ENCODE measurements at regions not wholly inside any gene's neighbourhood (a gene's known extent, or its start where the extent isn't known, plus 50 kb on each side); places are given as distances from the start of the nearest gene placed in this dataset.

- Histone ChIP-seq H3K9ac (ENCODE audit: insufficient read depth, low read length, poor library complexity, severe bottlenecking) (no peak overlapping the region), H3K9me3 (replicated peaks in 1 of 2; ENCODE audit: control insufficient read depth in 1 of 2, insufficient read depth in 1 of 2, low read length in 2 of 2) (peaks cover 0 to 8% of the 10 kb centered on the region in 2 donors), H3K27me3 (ENCODE audit: control insufficient read depth in 2 of 2, insufficient read depth in 2 of 2, low read length in 2 of 2) (no peaks in the 10 kb centered on the region), H3K36me3 (replicated peaks in 1 of 2; ENCODE audit: control insufficient read depth in 1 of 2, insufficient read depth in 2 of 2, low read length in 2 of 2) (no peaks in the 10 kb centered on the region), H3K4me2 (replicated peaks; ENCODE audit: extremely low read depth, low read length, poor library complexity, severe bottlenecking) (no peak overlapping the region), H3K27ac (ENCODE audit: low read depth in 1 of 2, low read length in 2 of 2) (no peak overlapping the region), H4K20me1 (ENCODE audit: insufficient read depth, low read length) (no peaks in the 10 kb centered on the region), H3K79me2 (ENCODE audit: insufficient read depth, low read length) (no peaks in the 10 kb centered on the region), H2AFZ (ENCODE audit: insufficient read depth, low read depth, low read length, poor library complexity, severe bottlenecking) (no peak overlapping the region), H3K4me1 (ENCODE audit: control insufficient read depth in 1 of 2, insufficient read depth in 2 of 2, low read length in 2 of 2) (no peaks in the 10 kb centered on the region), H3K4me3 (replicated peaks in 1 of 3; ENCODE audit: low read depth in 2 of 3, low read length in 3 of 3) (no peak overlapping the region)
- H3K4me3 Mint-ChIP-seq: no peak overlapping the region
- DNase-seq: no peak
- no CpG with 5 or more reads among the region's 1 CpG for WGBS (ENCODE audit: insufficient coverage)
- intact Hi-C loops (cut with micrococcal nuclease): no loop called here
- no peaks in the 10 kb centered on the region for H3K4me1 Mint-ChIP-seq
- H3K36me3 Mint-ChIP-seq: no peaks in the 10 kb centered on the region
- H3K27me3 Mint-ChIP-seq (ENCODE audit: low read depth in 3 of 3): no peaks in the 10 kb centered on the region
- TF ChIP-seq CTCF (IDR thresholded peaks at IDR 0.05): no peak
- no peak overlapping the region for H3K27ac Mint-ChIP-seq
- peaks cover 0 to 11% (median 1%) of the 10 kb centered on the region in 7 donors for H3K9me3 Mint-ChIP-seq
Measured at GRCh38 chr13:82088781-82089180, 1747.9 kb upstream of the SPRY2 start.

GRCh38 chr13:82076496-82076895 lies 1735.6 kb upstream of the SPRY2 start:
- no peaks in the 10 kb centered on the region for H3K4me1 Mint-ChIP-seq
- H3K9ac ChIP-seq (ENCODE audit: insufficient read depth, low read length, poor library complexity, severe bottlenecking): no peak overlapping the region
- no peak overlapping the region for H2AFZ ChIP-seq (ENCODE audit: insufficient read depth, low read depth, low read length, poor library complexity, severe bottlenecking)
- no peaks in the 10 kb centered on the region for H3K36me3 Mint-ChIP-seq
- H3K27ac Mint-ChIP-seq: no peak overlapping the region
- TF ChIP-seq CTCF (IDR thresholded peaks at IDR 0.05): no peak
- H3K4me3 ChIP-seq (replicated peaks in 1 of 3; ENCODE audit: low read depth in 2 of 3, low read length in 3 of 3): no peak overlapping the region
- no peaks in the 10 kb centered on the region for H3K4me1 ChIP-seq (ENCODE audit: control insufficient read depth in 1 of 2, insufficient read depth in 2 of 2, low read length in 2 of 2)
- H3K79me2 ChIP-seq (ENCODE audit: insufficient read depth, low read length): no peaks in the 10 kb centered on the region
- peaks cover 0 to 6% of the 10 kb centered on the region in 2 donors for H3K9me3 ChIP-seq (replicated peaks in 1 of 2; ENCODE audit: control insufficient read depth in 1 of 2, insufficient read depth in 1 of 2, low read length in 2 of 2)
- H3K27me3 ChIP-seq (ENCODE audit: control insufficient read depth in 2 of 2, insufficient read depth in 2 of 2, low read length in 2 of 2): no peaks in the 10 kb centered on the region
- H3K36me3 ChIP-seq (replicated peaks in 1 of 2; ENCODE audit: control insufficient read depth in 1 of 2, insufficient read depth in 2 of 2, low read length in 2 of 2): no peaks in the 10 kb centered on the region
- H4K20me1 ChIP-seq (ENCODE audit: insufficient read depth, low read length): no peaks in the 10 kb centered on the region
- no peaks in the 10 kb centered on the region for H3K27me3 Mint-ChIP-seq (ENCODE audit: low read depth in 3 of 3)
- H3K9me3 Mint-ChIP-seq: peaks cover 0 to 3% (median 0%) of the 10 kb centered on the region in 7 donors
- no peak for DNase-seq
- intact Hi-C loops (cut with micrococcal nuclease): no loop called here
- H3K27ac ChIP-seq (ENCODE audit: low read depth in 1 of 2, low read length in 2 of 2): no peak overlapping the region
- no peak overlapping the region for H3K4me2 ChIP-seq (replicated peaks; ENCODE audit: extremely low read depth, low read length, poor library complexity, severe bottlenecking)
- H3K4me3 Mint-ChIP-seq: no peak overlapping the region
- 95% methylated on average over 4 of the region's 5 CpGs for WGBS (ENCODE audit: insufficient coverage)

Data from CD14-positive monocyte (primary cell).